GM23338 (cell line): ENCODE measurements at regions not wholly inside any gene's neighbourhood (a gene's known extent, or its start where the extent isn't known, plus 50 kb on each side); places are given as distances from the start of the nearest gene placed in this dataset.

Experiments
- ATAC-seq: fragments of 200-7000 bp; cut with Tn5 transposase; 3 replicates; pipeline ENCODE4 v1.9.1; 2020
- DNase-seq: peaks from one replicate; pipeline ENCODE4 v3.0.0-alpha.2; 2015; ENCODE audit warnings: low spot score
- H2AFZ ChIP-seq: fragments of 200-600 bp; sonication (generic); 2 replicates; pipeline ENCODE4 v1.8.0; 2016; ENCODE audit warnings: antibody characterized with exemption, mild to moderate bottlenecking, moderate library complexity
- H3F3A ChIP-seq: fragments of 200-600 bp; sonication (generic); replicated peaks from 2 replicates; pipeline ENCODE4 v1.8.0; 2017; ENCODE audit warnings: antibody characterized with exemption, mixed run types, low read depth
- H3K27ac ChIP-seq: fragments of 200-600 bp; sonication (generic); 2 replicates; pipeline ENCODE4 v1.6.1; 2016; ENCODE audit warnings: low read depth
- H3K27me3 ChIP-seq: fragments of 200-600 bp; sonication (generic); 2 replicates; pipeline ENCODE4 v1.8.0; 2016; ENCODE audit warnings: mild to moderate bottlenecking, mixed run types, moderate library complexity; ENCODE audit not compliant: insufficient read depth
- H3K36me3 ChIP-seq: fragments of 200-600 bp; sonication (generic); 2 replicates; pipeline ENCODE4 v1.8.0; 2016; ENCODE audit warnings: mild to moderate bottlenecking; ENCODE audit not compliant: insufficient read depth
- H3K4me1 ChIP-seq: fragments of 200-600 bp; sonication (generic); 2 replicates; pipeline ENCODE4 v1.8.0; 2016; ENCODE audit warnings: mild to moderate bottlenecking, moderate library complexity; ENCODE audit not compliant: insufficient read depth
- H3K4me2 ChIP-seq: fragments of 200-600 bp; sonication (generic); 2 replicates; pipeline ENCODE4 v1.7.1; 2017; ENCODE audit warnings: mixed run types
- H3K4me3 ChIP-seq: fragments of 200-600 bp; sonication (generic); 2 replicates; pipeline ENCODE4 v1.6.1; 2016; ENCODE audit warnings: mixed run types
- H3K79me2 ChIP-seq: fragments of 200-600 bp; sonication (generic); replicated peaks from 2 replicates; pipeline ENCODE4 v1.8.0; 2017; ENCODE audit warnings: mild to moderate bottlenecking; ENCODE audit not compliant: insufficient read depth
- H3K9me2 ChIP-seq: fragments of 200-600 bp; sonication (generic); 2 replicates; pipeline ENCODE4 v1.8.0; 2017; ENCODE audit not compliant: insufficient read depth
- H4K20me1 ChIP-seq: fragments of 200-600 bp; sonication (generic); replicated peaks from 2 replicates; pipeline ENCODE4 v1.8.0; 2017; ENCODE audit warnings: mild to moderate bottlenecking; ENCODE audit not compliant: insufficient read depth
- H3K27ac Mint-ChIP-seq: 2 replicates; pipeline ENCODE4 v1.8.0; 2020; ENCODE audit warnings: inconsistent platforms, mild to moderate bottlenecking, moderate library complexity, mixed read lengths
- H3K27me3 Mint-ChIP-seq: 3 replicates; pipeline ENCODE4 v1.8.0; 2022; ENCODE audit warnings: low read depth, mild to moderate bottlenecking, moderate library complexity, mixed read lengths, inconsistent platforms; ENCODE audit not compliant: insufficient read depth, poor library complexity
- H3K36me3 Mint-ChIP-seq: 3 replicates; pipeline ENCODE4 v1.8.0; 2021; ENCODE audit warnings: low read depth, mild to moderate bottlenecking, inconsistent platforms, moderate library complexity, mixed read lengths
- H3K4me1 Mint-ChIP-seq: 3 replicates; pipeline ENCODE4 v1.8.0; 2020; ENCODE audit warnings: mild to moderate bottlenecking, inconsistent platforms, mixed read lengths
- H3K4me3 Mint-ChIP-seq: 3 replicates; pipeline ENCODE4 v1.8.0; 2021; ENCODE audit warnings: moderate library complexity, mild to moderate bottlenecking, inconsistent platforms, mixed read lengths
- H3K9me3 Mint-ChIP-seq: 3 replicates; pipeline ENCODE4 v1.8.0; 2020; ENCODE audit warnings: moderate library complexity, mild to moderate bottlenecking, inconsistent platforms, mixed read lengths
- CREB1 ChIP-seq: fragments of 250-450 bp; sonication (Bioruptor Pico); IDR thresholded peaks from 2 replicates; pipeline ENCODE4 v1.5.0; 2020; ENCODE audit warnings: low read depth, mild to moderate bottlenecking, moderate library complexity
- CTCF ChIP-seq, 2 experiments: fragments of 200-600 bp in 1 of 2; sonication (generic) in 1 of 2; conservative IDR thresholded peaks; 2 replicates each; pipeline versions ENCODE4 v1.5.1 to v1.6.1; 2016 to 2017; ENCODE audit warnings: antibody characterized with exemption in 2 of 2, low read depth in 2 of 2, mild to moderate bottlenecking in 2 of 2, moderate library complexity in 1 of 2
- ETS1 ChIP-seq: IDR thresholded peaks from 2 replicates; pipeline ENCODE4 v1.6.1; 2016; ENCODE audit warnings: antibody characterized with exemption
- EZH2 ChIP-seq: fragments of 200-600 bp; sonication (generic); IDR thresholded peaks from one replicate; pipeline ENCODE4 v1.8.0; 2017; ENCODE audit warnings: antibody characterized with exemption, mild to moderate bottlenecking, low read depth; ENCODE audit not compliant: unreplicated experiment
- EZH2phosphoT487 ChIP-seq: fragments of 200-600 bp; sonication (generic); IDR thresholded peaks from one replicate; pipeline ENCODE4 v1.8.1; 2018; ENCODE audit warnings: antibody characterized with exemption; ENCODE audit not compliant: unreplicated experiment
- JUNB ChIP-seq: IDR thresholded peaks from one replicate; pipeline ENCODE4 v1.6.1; 2016; ENCODE audit warnings: antibody characterized with exemption; ENCODE audit not compliant: unreplicated experiment
- NANOG ChIP-seq: IDR thresholded peaks from 2 replicates; pipeline ENCODE4 v1.6.1; 2016; ENCODE audit warnings: antibody characterized with exemption, borderline replicate concordance
- POLR2AphosphoS5 ChIP-seq: IDR thresholded peaks from 2 replicates; pipeline ENCODE4 v1.6.1; 2016; ENCODE audit warnings: antibody characterized with exemption, low read depth
- REST ChIP-seq: IDR thresholded peaks from one replicate; pipeline ENCODE4 v1.6.1; 2018; ENCODE audit warnings: antibody characterized with exemption; ENCODE audit not compliant: unreplicated experiment
- STAT1 ChIP-seq: IDR thresholded peaks from one replicate; pipeline ENCODE4 v1.6.1; 2016; ENCODE audit warnings: antibody characterized with exemption; ENCODE audit not compliant: unreplicated experiment
- ZNF331 ChIP-seq: fragments of 250-450 bp; sonication (Bioruptor Pico); IDR thresholded peaks from 2 replicates; pipeline ENCODE4 v1.5.0; 2020; ENCODE audit warnings: low read depth, mild to moderate bottlenecking, moderate library complexity

GRCh38 chr6:164099269-164099865, 684.8 kb downstream of the QKI start (continued):
- no peak for TF ChIP-seq REST
- no peak for TF ChIP-seq POLR2AphosphoS5

- H3K4me3 Mint-ChIP-seq: no peak overlapping the region
- Histone ChIP-seq H4K20me1 (no peaks in the 10 kb centered on the region), H3K27me3 (no peaks in the 10 kb centered on the region), H3K9me2 (peaks cover 8% of the 10 kb centered on the region), H3K79me2 (no peaks in the 10 kb centered on the region), H3K27ac (no peak overlapping the region), H3F3A (no peaks in the 10 kb centered on the region), H3K4me2 (no peak overlapping the region), H3K36me3 (no peaks in the 10 kb centered on the region), H3K4me3 (no peak overlapping the region), H2AFZ (no peak overlapping the region), H3K4me1 (peaks cover 12% of the 10 kb centered on the region)
- no peak for DNase-seq
- ATAC-seq: no peak
- H3K36me3 Mint-ChIP-seq: peaks cover 8% of the 10 kb centered on the region; the same call in 2 of the 3 replicates
- H3K27ac Mint-ChIP-seq: no peak overlapping the region
- H3K4me1 Mint-ChIP-seq: peaks cover 15% of the 10 kb centered on the region
- H3K27me3 Mint-ChIP-seq: peaks cover 5% of the 10 kb centered on the region
- peaks cover 6% of the 10 kb centered on the region; the same call in 2 of the 3 replicates for H3K9me3 Mint-ChIP-seq
- TF ChIP-seq ZNF331 (CRISPR knock-in tag) (no peak), CTCF (conservative IDR thresholded peaks at IDR 0.05; ENCODE audit: low read depth in 2 of 2) (no peak), JUNB (no peak), STAT1 (no peak), EZH2 (no peak), CREB1 (CRISPR knock-in tag) (no peak), EZH2phosphoT487 (no peak), ETS1 (no peak), REST (no peak), NANOG (no peak)
Measured at GRCh38 chr6:164098857-164099267, 684.3 kb downstream of the QKI start.
